ENCODE measurements at regions not wholly inside any gene's neighbourhood (a gene's known extent, or its start where the extent isn't known, plus 50 kb on each side); places are given as distances from the start of the nearest gene placed in this dataset.

DNA sequence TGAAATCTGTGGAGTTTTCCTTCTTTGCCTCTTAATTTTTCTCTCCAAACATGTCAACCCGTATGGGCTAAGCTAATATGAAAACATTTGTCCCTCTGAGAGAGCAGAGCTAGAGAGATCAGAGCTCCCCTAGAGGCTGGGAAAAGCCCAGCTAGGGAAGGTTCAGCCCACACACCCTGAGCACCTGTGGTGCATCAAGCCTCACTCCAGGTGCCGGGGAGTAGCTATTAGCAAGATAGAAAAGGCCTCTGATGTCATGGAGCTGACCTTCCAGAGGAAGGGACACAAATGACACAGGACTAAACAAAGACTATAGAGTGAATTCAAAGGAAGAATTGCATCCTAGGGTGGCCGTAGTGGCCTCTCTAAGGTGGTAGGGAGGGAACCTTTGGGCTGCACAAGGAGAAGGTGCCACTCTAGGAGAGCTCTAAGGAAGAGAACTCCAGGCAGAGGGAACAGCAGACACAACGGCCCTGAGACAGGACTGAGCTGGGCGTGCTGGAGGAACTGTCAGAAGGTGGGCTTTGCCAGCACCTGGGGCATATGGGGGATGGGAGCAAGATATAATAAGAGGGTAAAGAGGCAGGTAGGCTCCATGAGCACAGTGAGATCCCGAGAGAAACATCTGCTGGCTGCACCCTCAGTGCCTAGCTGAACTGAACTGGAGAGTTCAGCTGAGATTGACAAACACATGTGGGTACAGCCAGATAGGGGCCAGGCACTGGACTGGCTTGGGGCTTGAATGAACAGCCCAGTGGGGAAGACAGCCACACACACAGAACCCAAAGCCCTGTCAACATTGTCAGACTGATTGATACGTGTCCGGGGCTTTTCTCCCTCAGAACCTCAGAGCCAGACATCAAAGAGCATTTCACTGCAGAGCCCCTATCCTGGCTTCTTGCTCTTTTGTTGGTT lies 65.5 kb upstream of the DRD2 start (continued):
- TF ChIP-seq, protein P1, sequence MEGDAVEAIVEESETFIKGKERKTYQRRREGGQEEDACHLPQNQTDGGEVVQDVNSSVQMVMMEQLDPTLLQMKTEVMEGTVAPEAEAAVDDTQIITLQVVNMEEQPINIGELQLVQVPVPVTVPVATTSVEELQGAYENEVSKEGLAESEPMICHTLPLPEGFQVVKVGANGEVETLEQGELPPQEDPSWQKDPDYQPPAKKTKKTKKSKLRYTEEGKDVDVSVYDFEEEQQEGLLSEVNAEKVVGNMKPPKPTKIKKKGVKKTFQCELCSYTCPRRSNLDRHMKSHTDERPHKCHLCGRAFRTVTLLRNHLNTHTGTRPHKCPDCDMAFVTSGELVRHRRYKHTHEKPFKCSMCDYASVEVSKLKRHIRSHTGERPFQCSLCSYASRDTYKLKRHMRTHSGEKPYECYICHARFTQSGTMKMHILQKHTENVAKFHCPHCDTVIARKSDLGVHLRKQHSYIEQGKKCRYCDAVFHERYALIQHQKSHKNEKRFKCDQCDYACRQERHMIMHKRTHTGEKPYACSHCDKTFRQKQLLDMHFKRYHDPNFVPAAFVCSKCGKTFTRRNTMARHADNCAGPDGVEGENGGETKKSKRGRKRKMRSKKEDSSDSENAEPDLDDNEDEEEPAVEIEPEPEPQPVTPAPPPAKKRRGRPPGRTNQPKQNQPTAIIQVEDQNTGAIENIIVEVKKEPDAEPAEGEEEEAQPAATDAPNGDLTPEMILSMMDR (IDR thresholded peaks at IDR 0.05; ENCODE audit: control extremely low read depth in 1 of 3, insufficient read depth in 1 of 3, low read depth in 1 of 3, low read length in 3 of 3) = peak; percentile 10 to 61 (median 42); a peak in 3 of 4 replicates
- TF ChIP-seq, protein P2, sequence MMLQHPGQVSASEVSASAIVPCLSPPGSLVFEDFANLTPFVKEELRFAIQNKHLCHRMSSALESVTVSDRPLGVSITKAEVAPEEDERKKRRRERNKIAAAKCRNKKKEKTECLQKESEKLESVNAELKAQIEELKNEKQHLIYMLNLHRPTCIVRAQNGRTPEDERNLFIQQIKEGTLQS (IDR thresholded peaks at IDR 0.05; ENCODE audit: insufficient read depth, low read depth, low read length) = no peak
- peak; percentile 90 for TF ChIP-seq TCF12 (IDR thresholded peaks at IDR 0.05; ENCODE audit: low read depth, low read length)
- no peak for TF ChIP-seq CHD1 (IDR thresholded peaks at IDR 0.05; ENCODE audit: low read depth, low read length)
- TF ChIP-seq POLR2AphosphoS5 (IDR thresholded peaks at IDR 0.05; ENCODE audit: low read depth, low read length) = no peak
- TF ChIP-seq, protein P3, sequence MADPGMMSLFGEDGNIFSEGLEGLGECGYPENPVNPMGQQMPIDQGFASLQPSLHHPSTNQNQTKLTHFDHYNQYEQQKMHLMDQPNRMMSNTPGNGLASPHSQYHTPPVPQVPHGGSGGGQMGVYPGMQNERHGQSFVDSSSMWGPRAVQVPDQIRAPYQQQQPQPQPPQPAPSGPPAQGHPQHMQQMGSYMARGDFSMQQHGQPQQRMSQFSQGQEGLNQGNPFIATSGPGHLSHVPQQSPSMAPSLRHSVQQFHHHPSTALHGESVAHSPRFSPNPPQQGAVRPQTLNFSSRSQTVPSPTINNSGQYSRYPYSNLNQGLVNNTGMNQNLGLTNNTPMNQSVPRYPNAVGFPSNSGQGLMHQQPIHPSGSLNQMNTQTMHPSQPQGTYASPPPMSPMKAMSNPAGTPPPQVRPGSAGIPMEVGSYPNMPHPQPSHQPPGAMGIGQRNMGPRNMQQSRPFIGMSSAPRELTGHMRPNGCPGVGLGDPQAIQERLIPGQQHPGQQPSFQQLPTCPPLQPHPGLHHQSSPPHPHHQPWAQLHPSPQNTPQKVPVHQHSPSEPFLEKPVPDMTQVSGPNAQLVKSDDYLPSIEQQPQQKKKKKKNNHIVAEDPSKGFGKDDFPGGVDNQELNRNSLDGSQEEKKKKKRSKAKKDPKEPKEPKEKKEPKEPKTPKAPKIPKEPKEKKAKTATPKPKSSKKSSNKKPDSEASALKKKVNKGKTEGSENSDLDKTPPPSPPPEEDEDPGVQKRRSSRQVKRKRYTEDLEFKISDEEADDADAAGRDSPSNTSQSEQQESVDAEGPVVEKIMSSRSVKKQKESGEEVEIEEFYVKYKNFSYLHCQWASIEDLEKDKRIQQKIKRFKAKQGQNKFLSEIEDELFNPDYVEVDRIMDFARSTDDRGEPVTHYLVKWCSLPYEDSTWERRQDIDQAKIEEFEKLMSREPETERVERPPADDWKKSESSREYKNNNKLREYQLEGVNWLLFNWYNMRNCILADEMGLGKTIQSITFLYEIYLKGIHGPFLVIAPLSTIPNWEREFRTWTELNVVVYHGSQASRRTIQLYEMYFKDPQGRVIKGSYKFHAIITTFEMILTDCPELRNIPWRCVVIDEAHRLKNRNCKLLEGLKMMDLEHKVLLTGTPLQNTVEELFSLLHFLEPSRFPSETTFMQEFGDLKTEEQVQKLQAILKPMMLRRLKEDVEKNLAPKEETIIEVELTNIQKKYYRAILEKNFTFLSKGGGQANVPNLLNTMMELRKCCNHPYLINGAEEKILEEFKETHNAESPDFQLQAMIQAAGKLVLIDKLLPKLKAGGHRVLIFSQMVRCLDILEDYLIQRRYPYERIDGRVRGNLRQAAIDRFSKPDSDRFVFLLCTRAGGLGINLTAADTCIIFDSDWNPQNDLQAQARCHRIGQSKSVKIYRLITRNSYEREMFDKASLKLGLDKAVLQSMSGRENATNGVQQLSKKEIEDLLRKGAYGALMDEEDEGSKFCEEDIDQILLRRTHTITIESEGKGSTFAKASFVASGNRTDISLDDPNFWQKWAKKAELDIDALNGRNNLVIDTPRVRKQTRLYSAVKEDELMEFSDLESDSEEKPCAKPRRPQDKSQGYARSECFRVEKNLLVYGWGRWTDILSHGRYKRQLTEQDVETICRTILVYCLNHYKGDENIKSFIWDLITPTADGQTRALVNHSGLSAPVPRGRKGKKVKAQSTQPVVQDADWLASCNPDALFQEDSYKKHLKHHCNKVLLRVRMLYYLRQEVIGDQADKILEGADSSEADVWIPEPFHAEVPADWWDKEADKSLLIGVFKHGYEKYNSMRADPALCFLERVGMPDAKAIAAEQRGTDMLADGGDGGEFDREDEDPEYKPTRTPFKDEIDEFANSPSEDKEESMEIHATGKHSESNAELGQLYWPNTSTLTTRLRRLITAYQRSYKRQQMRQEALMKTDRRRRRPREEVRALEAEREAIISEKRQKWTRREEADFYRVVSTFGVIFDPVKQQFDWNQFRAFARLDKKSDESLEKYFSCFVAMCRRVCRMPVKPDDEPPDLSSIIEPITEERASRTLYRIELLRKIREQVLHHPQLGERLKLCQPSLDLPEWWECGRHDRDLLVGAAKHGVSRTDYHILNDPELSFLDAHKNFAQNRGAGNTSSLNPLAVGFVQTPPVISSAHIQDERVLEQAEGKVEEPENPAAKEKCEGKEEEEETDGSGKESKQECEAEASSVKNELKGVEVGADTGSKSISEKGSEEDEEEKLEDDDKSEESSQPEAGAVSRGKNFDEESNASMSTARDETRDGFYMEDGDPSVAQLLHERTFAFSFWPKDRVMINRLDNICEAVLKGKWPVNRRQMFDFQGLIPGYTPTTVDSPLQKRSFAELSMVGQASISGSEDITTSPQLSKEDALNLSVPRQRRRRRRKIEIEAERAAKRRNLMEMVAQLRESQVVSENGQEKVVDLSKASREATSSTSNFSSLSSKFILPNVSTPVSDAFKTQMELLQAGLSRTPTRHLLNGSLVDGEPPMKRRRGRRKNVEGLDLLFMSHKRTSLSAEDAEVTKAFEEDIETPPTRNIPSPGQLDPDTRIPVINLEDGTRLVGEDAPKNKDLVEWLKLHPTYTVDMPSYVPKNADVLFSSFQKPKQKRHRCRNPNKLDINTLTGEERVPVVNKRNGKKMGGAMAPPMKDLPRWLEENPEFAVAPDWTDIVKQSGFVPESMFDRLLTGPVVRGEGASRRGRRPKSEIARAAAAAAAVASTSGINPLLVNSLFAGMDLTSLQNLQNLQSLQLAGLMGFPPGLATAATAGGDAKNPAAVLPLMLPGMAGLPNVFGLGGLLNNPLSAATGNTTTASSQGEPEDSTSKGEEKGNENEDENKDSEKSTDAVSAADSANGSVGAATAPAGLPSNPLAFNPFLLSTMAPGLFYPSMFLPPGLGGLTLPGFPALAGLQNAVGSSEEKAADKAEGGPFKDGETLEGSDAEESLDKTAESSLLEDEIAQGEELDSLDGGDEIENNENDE (IDR thresholded peaks at IDR 0.05; ENCODE audit: insufficient replicate concordance, low read length) = no peak

Data from H1 (cell line).